GM18867 (cell line): ENCODE measurements at regions not wholly inside any gene's neighbourhood (a gene's known extent, or its start where the extent isn't known, plus 50 kb on each side); places are given as distances from the start of the nearest gene placed in this dataset.
"Not testable (repeated sequence)": the region's sequence is repeated elsewhere in the genome, so short reads cannot be mapped to it uniquely, and the experiment has no call there.

Source experiments
- ATAC-seq: cut with Tn5 transposase; IDR thresholded peaks from one replicate; pipeline ENCODE4 v1.9.1; 2021; ENCODE audit warnings: mild to moderate bottlenecking, moderate library complexity; ENCODE audit not compliant: unreplicated experiment

GRCh38 chr1:55816456-55817426 lies 601.6 kb upstream of the USP24 start:
- ATAC-seq, result no peak

DNA sequence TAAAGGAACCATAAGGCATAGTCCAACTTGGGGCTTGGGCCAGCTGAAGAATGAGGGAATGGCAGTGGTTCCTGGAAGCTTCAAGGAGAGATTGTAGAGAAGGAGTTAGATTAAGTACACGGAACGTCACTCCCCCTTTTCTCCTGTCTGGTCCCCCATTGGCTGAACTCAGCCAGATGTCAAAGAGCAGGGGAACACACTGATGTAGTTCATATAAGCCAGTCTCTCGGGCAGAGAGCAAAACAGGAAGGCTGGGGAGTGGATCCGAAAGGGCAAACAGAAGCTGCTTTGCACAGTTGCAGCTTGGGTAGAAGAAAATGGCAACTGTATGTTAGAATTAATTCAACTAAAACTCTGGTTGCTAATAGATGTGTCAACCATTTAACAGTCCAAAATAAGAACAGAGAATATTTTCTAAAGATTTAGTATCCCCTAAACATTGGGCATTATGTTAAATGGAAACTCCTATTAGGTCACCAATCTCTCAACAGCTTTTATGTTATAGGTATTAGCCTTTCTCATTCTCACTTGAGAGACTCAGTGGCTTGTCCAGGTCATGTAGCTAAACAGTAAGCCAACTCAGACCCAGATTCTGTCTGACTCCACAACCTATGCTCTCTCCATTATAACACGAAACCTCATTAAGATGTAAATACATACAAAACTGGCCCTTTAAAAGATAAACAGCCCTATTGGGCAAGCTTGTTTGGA lies 600.7 kb upstream of the USP24 start:
- ATAC-seq, result no peak

GRCh38 chr1:55814967-55815366 lies 599.8 kb upstream of the USP24 start:
- ATAC-seq, result no peak

- no peak for ATAC-seq
Observed at GRCh38 chr1:55813618-55814017, 598.5 kb upstream of the USP24 start.

- ATAC-seq, result no peak
Observed at GRCh38 chr1:55812281-55812680, 597.1 kb upstream of the USP24 start.

- ATAC-seq, result no peak
Observed at GRCh38 chr1:55808263-55808662, 593.1 kb upstream of the USP24 start.

- no peak for ATAC-seq
Observed at GRCh38 chr1:55803429-55803828, 588.3 kb upstream of the USP24 start.

DNA sequence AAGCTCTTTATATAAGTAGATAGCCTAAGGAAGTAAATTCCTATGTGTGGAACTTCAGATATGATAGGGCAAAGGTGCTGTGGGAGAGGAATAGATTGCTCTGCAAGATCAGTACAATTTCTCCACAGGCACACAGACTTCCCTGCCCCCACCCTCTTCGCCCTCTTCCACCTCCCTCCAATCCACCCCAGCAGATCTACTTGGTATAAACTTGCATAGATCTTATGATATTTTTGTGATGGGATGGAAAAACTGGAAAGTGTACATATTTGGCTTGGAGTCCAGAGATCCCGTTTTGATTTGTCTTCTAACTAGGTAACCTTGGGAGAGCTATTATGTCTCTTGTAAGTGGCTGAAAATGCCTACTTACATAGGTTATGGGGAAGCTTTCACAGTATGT lies 586.3 kb upstream of the USP24 start:
- no peak for ATAC-seq

- ATAC-seq, result no peak
Observed at GRCh38 chr1:55800503-55800902, 585.3 kb upstream of the USP24 start.

- ATAC-seq, result no peak
Observed at GRCh38 chr1:55793856-55794255, 578.7 kb upstream of the USP24 start.

GRCh38 chr1:55792870-55793269 lies 577.7 kb upstream of the USP24 start:
- ATAC-seq, result no peak

GRCh38 chr1:55789466-55789865 lies 574.3 kb upstream of the USP24 start:
- ATAC-seq, result no peak

DNA sequence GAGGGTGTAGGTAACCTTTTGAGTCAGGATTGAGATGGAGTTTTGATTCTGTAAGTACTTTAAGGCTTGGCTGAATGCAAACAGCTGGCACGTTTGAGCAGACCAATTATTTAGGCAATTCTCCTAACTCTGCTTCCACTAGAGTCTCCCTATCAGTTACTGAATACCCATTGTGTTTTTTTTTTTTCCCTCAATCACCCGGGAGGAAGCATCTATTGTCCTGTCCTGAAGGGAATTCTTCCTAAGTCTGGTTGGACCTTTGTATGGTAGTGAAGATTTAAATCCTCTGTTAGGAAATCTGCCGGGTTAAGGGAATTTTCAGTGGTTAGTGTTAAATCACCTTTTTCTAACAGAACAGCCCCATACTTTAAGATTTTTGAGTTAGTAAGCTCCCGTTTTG lies 571.2 kb upstream of the USP24 start:
- no peak for ATAC-seq

DNA sequence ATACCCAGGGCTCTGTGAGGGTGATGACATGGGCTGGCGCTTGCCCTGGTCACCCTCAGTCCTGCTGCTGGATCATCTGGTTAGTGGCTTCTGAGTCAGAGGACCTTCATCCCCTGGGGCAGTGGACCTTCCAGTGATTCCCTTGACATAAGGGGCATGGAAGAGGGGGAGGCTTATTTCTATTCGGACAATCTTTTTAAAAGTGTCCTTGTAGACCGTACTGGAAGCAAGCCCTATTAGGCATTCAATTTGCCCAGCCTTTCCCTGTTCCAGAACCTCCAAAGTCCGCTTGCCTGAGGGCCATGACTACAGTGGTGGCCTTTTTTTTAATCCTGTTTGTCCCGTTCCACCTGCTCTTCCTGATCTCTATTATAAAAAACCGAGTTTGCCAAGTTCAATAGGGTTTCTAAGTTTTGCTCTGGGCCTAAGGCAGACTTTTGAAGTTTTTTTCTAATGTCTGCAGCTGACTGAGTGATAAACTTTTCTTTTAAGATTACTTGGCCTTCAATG lies 569.8 kb upstream of the USP24 start:
- ATAC-seq, result not testable (repeated sequence)

GRCh38 chr1:55781944-55782482 lies 566.8 kb upstream of the USP24 start:
- no peak for ATAC-seq

DNA sequence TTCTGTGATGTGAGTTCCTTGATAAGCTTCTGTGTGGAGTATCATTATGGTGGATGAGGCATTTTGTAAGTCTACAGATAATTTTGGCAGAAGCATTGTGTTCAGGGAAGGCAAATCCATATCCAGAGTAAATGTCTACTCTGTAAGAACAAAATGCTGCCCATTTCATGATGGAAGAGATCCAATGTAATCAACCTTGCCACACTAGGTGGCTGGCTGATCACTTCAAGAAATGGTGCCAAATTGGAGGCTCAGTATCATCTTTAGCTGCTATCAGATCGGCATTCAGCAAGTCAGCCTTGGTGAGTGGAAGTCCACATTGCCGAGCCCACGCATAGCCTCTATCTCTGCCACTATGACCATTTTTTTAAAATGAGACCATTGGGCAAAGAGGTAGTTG lies 565.8 kb upstream of the USP24 start:
- ATAC-seq, result no peak

DNA sequence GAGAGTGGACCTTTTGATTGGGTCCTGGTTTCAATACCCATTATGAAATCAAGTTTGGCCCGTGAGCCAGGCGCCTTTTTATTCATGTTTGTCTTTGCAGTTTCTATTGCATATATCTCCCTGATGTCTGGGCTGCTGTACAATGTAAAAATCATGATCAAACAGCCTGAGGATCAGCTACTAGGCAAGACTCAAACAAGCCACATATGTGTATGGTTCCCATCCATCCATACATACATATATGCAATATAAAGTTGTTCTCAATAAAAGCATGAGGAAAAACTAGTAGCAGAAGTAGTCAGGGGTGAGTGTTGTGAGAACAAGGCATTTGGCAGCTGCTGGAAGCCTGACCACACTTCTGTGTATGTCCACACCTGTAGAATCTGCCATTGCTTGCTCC lies 562.4 kb upstream of the USP24 start:
- no peak for ATAC-seq

DNA sequence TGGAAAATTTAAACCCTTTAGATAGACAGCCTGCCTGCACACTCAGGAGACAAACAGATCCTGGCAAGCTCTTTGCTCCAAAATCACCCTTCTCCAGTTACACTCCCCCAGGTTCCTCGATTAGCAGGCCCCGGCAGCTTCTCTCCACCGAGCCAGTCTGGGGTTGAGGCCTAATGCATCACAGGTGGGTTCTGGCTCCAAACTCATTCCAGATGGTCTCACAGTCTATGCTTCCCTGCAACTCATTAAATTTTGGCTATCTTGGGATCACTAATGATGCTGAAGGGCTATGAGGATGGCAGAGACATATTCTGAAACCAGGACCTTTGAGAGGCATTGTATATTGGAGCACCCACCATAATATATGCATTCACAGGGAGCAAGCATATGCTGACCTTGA lies 559.8 kb upstream of the USP24 start:
- ATAC-seq, result no peak

DNA sequence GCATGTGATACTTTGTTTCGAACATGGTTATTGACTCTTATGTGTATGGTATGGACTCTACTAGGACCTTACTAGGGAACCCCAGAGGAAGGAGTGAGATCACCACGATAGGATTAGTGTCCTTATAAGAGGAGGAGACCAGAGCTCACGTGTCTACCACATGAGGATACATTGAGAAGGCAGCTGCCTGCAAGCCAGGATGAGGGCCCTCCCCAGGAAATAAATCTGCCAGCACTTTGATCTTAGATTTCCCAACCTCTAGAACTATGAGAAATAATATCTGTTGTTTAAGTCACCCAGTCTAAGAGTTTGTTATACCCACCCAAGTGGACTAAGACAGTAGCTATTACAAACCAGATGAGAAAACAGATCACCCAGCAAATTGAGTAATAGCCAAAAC lies 559.3 kb upstream of the USP24 start:
- no peak for ATAC-seq

- no peak for ATAC-seq
Observed at GRCh38 chr1:55773211-55773940, 558.2 kb upstream of the USP24 start.
